Neural cell (in vitro differentiated cells): ENCODE measurements at regions not wholly inside any gene's neighbourhood (a gene's known extent, or its start where the extent isn't known, plus 50 kb on each side); places are given as distances from the start of the nearest gene placed in this dataset.

Source experiments
- H2AFZ ChIP-seq: fragments of 200-600, 300-800 bp; sonication (generic), shearing (Covaris generic); 2 replicates; pipeline ENCODE4 v1.6.0; 2014; ENCODE audit warnings: low read depth, mild to moderate bottlenecking, antibody characterized with exemption, low read length, moderate library complexity
- H3F3A ChIP-seq: fragments of 200-600 bp; shearing (Covaris generic); 2 replicates; pipeline ENCODE4 v1.6.1; 2016; ENCODE audit warnings: mild to moderate bottlenecking, moderate library complexity, mixed read lengths, antibody characterized with exemption, low read length; ENCODE audit not compliant: insufficient read depth, poor library complexity, severe bottlenecking
- H3K27ac ChIP-seq: fragments of 200-600, 300-800 bp; sonication (generic), shearing (Covaris generic); 2 replicates; pipeline ENCODE4 v1.5.1; 2014; ENCODE audit warnings: mild to moderate bottlenecking, low read length, moderate library complexity
- H3K27me3 ChIP-seq: fragments of 300-800, 200-600 bp; sonication (generic), shearing (Covaris generic); 2 replicates; pipeline ENCODE4 v1.6.0; 2014; ENCODE audit warnings: mild to moderate bottlenecking, low read depth, low read length, moderate library complexity; ENCODE audit not compliant: insufficient read depth
- H3K36me3 ChIP-seq: fragments of 300-800, 200-600 bp; sonication (generic), shearing (Covaris generic); 2 replicates; pipeline ENCODE4 v1.5.1; 2014; ENCODE audit warnings: mild to moderate bottlenecking, antibody characterized with exemption, low read length, moderate library complexity; ENCODE audit not compliant: insufficient read depth
- H3K4me2 ChIP-seq: fragments of 300-800, 200-600 bp; sonication (generic), shearing (Covaris generic); 2 replicates; pipeline ENCODE4 v1.6.0; 2014; ENCODE audit warnings: mild to moderate bottlenecking, low read length
- H3K4me3 ChIP-seq: fragments of 300-800, 200-600 bp; sonication (generic), shearing (Covaris generic); 2 replicates; pipeline ENCODE4 v1.5.1; 2014; ENCODE audit warnings: mild to moderate bottlenecking, low read length, moderate library complexity
- H3K79me2 ChIP-seq: fragments of 200-600 bp; shearing (Covaris generic); replicated peaks from 2 replicates; pipeline ENCODE4 v1.6.0; 2014; ENCODE audit warnings: mild to moderate bottlenecking, low read length, moderate library complexity; ENCODE audit not compliant: insufficient read depth
- H3K9ac ChIP-seq: fragments of 300-800, 200-600 bp; sonication (generic), shearing (Covaris generic); 2 replicates; pipeline ENCODE4 v1.6.1; 2016; ENCODE audit warnings: mild to moderate bottlenecking, low read length, mixed read lengths
- H3K9me2 ChIP-seq: fragments of 200-600 bp; shearing (Covaris generic); 2 replicates; pipeline ENCODE4 v1.6.1; 2016; ENCODE audit warnings: mild to moderate bottlenecking, low read length, mixed read lengths; ENCODE audit not compliant: insufficient read depth
- H3K9me3 ChIP-seq: fragments of 200-600, 300-800 bp; sonication (generic), shearing (Covaris generic); 2 replicates; pipeline ENCODE4 v1.6.1; 2016; ENCODE audit warnings: mild to moderate bottlenecking, mixed run types, low read length, moderate library complexity, mixed read lengths
- H4K20me1 ChIP-seq: fragments of 200-600 bp; shearing (Covaris generic); 2 replicates; pipeline ENCODE4 v1.6.1; 2016; ENCODE audit warnings: mild to moderate bottlenecking, mixed run types; ENCODE audit not compliant: insufficient read depth
- CTCF ChIP-seq: fragments of 450-650 bp; IDR thresholded peaks from 2 replicates; pipeline ENCODE4 v1.5.1; 2014; ENCODE audit warnings: antibody characterized with exemption, mild to moderate bottlenecking, moderate library complexity; ENCODE audit not compliant: poor library complexity, severe bottlenecking
- EP300 ChIP-seq: fragments of 450-650 bp; conservative IDR thresholded peaks from 2 replicates; pipeline ENCODE4 v1.6.1; 2014; ENCODE audit warnings: antibody characterized with exemption, mild to moderate bottlenecking, moderate library complexity; ENCODE audit not compliant: poor library complexity, severe bottlenecking
- EZH2 ChIP-seq: fragments of 200-600, 300-800 bp; shearing (Covaris generic), sonication (generic); IDR thresholded peaks from 2 replicates; pipeline ENCODE4 v1.6.1; 2014; ENCODE audit warnings: antibody characterized with exemption, low read length, borderline replicate concordance, mild to moderate bottlenecking; ENCODE audit not compliant: insufficient read depth, poor library complexity, severe bottlenecking
- MXI1 ChIP-seq: fragments of 450-650 bp; conservative IDR thresholded peaks from 2 replicates; pipeline ENCODE4 v1.6.1; 2014; ENCODE audit warnings: antibody characterized with exemption, mild to moderate bottlenecking; ENCODE audit not compliant: poor library complexity, severe bottlenecking
- POLR2AphosphoS5 ChIP-seq: IDR thresholded peaks from 2 replicates; pipeline ENCODE4 v1.6.1; 2012
- RAD21 ChIP-seq: fragments of 450-650 bp; conservative IDR thresholded peaks from 2 replicates; pipeline ENCODE4 v1.6.1; 2014; ENCODE audit warnings: antibody characterized with exemption, mild to moderate bottlenecking, moderate library complexity
- SMC3 ChIP-seq: fragments of 450-650 bp; conservative IDR thresholded peaks from 2 replicates; pipeline ENCODE4 v1.6.1; 2014; ENCODE audit warnings: antibody characterized with exemption, mild to moderate bottlenecking, moderate library complexity; ENCODE audit not compliant: poor library complexity
- TAF1 ChIP-seq: IDR thresholded peaks from 2 replicates; pipeline ENCODE4 v1.6.1; 2012; ENCODE audit warnings: low read depth
- TF ChIP-seq, protein P1 (sequence below): IDR thresholded peaks from 2 replicates; pipeline ENCODE4 v1.6.1; 2012; ENCODE audit warnings: borderline replicate concordance

DNA sequence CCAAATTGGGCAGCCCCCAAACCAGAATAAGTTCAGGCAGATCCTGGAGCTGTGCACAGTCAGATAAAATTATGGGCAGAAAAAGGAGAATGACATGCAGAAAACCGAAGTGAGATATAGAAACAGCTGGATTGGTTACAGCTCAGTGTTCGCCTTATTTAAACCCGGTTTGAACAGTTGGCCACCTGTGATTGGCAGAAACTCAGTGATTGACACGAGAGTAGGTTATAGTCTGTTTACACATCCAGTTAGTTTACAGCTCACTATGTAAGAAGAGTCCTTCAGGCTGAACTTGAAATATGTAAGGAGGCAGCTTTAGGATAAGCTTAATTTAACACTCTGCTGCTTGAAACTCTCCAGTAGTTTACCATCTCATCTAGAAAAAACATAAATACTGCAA is 271.6 kb upstream of the ARRDC4 start:
- H3K9me3 ChIP-seq: no peaks in the 10 kb centered on the region
- no peaks in the 10 kb centered on the region for H3K79me2 ChIP-seq
- H3K4me2 ChIP-seq: no peak overlapping the region
- TF ChIP-seq EP300 (no peak), RAD21 (no peak), MXI1 (no peak), CTCF (no peak), TAF1 (no peak), EZH2 (no peak), POLR2AphosphoS5 (no peak), SMC3 (no peak)
- TF ChIP-seq, protein P1, sequence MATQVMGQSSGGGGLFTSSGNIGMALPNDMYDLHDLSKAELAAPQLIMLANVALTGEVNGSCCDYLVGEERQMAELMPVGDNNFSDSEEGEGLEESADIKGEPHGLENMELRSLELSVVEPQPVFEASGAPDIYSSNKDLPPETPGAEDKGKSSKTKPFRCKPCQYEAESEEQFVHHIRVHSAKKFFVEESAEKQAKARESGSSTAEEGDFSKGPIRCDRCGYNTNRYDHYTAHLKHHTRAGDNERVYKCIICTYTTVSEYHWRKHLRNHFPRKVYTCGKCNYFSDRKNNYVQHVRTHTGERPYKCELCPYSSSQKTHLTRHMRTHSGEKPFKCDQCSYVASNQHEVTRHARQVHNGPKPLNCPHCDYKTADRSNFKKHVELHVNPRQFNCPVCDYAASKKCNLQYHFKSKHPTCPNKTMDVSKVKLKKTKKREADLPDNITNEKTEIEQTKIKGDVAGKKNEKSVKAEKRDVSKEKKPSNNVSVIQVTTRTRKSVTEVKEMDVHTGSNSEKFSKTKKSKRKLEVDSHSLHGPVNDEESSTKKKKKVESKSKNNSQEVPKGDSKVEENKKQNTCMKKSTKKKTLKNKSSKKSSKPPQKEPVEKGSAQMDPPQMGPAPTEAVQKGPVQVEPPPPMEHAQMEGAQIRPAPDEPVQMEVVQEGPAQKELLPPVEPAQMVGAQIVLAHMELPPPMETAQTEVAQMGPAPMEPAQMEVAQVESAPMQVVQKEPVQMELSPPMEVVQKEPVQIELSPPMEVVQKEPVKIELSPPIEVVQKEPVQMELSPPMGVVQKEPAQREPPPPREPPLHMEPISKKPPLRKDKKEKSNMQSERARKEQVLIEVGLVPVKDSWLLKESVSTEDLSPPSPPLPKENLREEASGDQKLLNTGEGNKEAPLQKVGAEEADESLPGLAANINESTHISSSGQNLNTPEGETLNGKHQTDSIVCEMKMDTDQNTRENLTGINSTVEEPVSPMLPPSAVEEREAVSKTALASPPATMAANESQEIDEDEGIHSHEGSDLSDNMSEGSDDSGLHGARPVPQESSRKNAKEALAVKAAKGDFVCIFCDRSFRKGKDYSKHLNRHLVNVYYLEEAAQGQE: no peak
- H3K36me3 ChIP-seq: no peaks in the 10 kb centered on the region
- H3F3A ChIP-seq: no peaks in the 10 kb centered on the region
- H4K20me1 ChIP-seq: no peaks in the 10 kb centered on the region
- H2AFZ ChIP-seq: no peak overlapping the region
- H3K9ac ChIP-seq: no peak overlapping the region
- H3K27ac ChIP-seq: no peak overlapping the region
- H3K27me3 ChIP-seq: no peaks in the 10 kb centered on the region
- H3K4me3 ChIP-seq: no peak overlapping the region
- H3K9me2 ChIP-seq: no peaks in the 10 kb centered on the region

- Histone ChIP-seq H4K20me1 (no peaks in the 10 kb centered on the region), H3K79me2 (no peaks in the 10 kb centered on the region), H3K9ac (no peak overlapping the region), H3K9me2 (no peaks in the 10 kb centered on the region), H3K4me2 (no peak overlapping the region), H3K27me3 (no peaks in the 10 kb centered on the region), H3K36me3 (no peaks in the 10 kb centered on the region), H3K27ac (no peak overlapping the region), H3F3A (no peaks in the 10 kb centered on the region), H2AFZ (no peak overlapping the region), H3K4me3 (no peak overlapping the region), H3K9me3 (no peaks in the 10 kb centered on the region)
- TF ChIP-seq EZH2: no peak
- TF ChIP-seq, protein P1: no peak
- TF ChIP-seq EP300: no peak
- no peak for TF ChIP-seq SMC3
- no peak for TF ChIP-seq RAD21
- no peak for TF ChIP-seq MXI1
- TF ChIP-seq TAF1: no peak
- no peak for TF ChIP-seq CTCF
- no peak for TF ChIP-seq POLR2AphosphoS5
Observed at GRCh38 chr15:97691078-97691477, 269.4 kb upstream of the ARRDC4 start.
